HUES64 (cell line): ENCODE measurements at regions not wholly inside any gene's neighbourhood (a gene's known extent, or its start where the extent isn't known, plus 50 kb on each side); places are given as distances from the start of the nearest gene placed in this dataset.

Experiments
- H3K27ac ChIP-seq: 2 replicates; pipeline ENCODE4 v1.7.0; 2013; ENCODE audit warnings: low read depth, low read length, inconsistent platforms
- H3K27me3 ChIP-seq: 2 replicates; pipeline ENCODE4 v1.6.1; 2013; ENCODE audit warnings: mild to moderate bottlenecking, low read length; ENCODE audit not compliant: insufficient read depth
- H3K36me3 ChIP-seq: 2 replicates; pipeline ENCODE4 v1.6.1; 2013; ENCODE audit warnings: mild to moderate bottlenecking, low read length; ENCODE audit not compliant: insufficient read depth
- H3K4me1 ChIP-seq: 2 replicates; pipeline ENCODE4 v1.6.1; 2013; ENCODE audit warnings: mild to moderate bottlenecking, low read length, moderate library complexity; ENCODE audit not compliant: insufficient read depth
- H3K4me3 ChIP-seq: 2 replicates; pipeline ENCODE4 v1.5.1; 2013; ENCODE audit warnings: mild to moderate bottlenecking, low read length, moderate library complexity
- H3K9ac ChIP-seq: 2 replicates; pipeline ENCODE4 v1.6.1; 2013; ENCODE audit warnings: mild to moderate bottlenecking, low read depth, low read length
- H3K9me3 ChIP-seq: 2 replicates; pipeline ENCODE4 v1.6.1; 2013; ENCODE audit warnings: low read depth, low read length; ENCODE audit not compliant: insufficient read depth
- WGBS: fragments of 150-250, 120-280 bp; methylation state at CpG from one replicate; pipeline ENCODE4 v1.1.7; 2013; ENCODE audit warnings: missing lambda C conversion rate; 5-methylcytosine and 5-hydroxymethylcytosine counted together

DNA sequence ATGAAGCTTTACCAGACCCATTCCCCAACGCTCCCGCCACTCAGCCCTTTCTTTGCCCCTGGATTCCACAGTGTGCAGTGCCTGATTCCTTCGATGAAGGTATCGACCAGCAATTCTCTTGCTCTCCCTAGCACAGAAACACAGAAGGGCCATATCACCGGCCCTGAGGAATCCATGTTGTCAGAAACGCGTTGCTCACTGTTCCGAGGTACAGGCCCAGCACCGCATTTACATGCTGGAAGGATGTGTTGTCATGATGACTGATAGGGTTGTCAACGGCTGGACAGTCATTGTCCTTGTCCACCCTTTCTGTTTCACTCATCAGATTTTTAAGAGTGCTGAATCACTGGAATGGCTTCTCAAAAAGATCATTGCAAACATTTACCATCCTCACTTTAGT lies 57.2 kb upstream of the GPR6 start:
- H3K9me3 ChIP-seq: no peaks in the 10 kb centered on the region
- H3K9ac ChIP-seq: no peak overlapping the region
- WGBS: 98% methylated on average over 10 of the region's 10 CpGs
- H3K4me3 ChIP-seq: no peak overlapping the region
- H3K27me3 ChIP-seq: no peaks in the 10 kb centered on the region
- H3K36me3 ChIP-seq: no peaks in the 10 kb centered on the region
- H3K4me1 ChIP-seq: no peaks in the 10 kb centered on the region
- H3K27ac ChIP-seq: no peak overlapping the region

DNA sequence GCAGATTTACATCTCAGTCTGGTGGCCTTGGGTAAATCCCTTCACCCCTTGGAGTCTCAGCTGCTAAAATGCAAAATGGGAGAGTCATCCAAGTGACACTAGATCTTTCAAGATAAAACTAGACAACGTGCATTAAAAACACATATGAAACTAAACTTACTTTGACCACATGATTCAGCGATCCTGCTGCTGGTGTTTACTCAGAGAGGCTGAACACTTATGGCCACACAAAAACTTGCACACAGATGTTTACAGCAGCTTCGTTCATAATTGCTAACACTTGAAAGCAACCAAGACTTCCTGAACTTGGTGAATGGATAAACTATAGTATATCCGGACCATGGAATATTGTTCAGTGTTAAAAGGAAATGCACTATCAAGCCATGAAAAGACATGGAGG lies 55.3 kb upstream of the GPR6 start:
- WGBS: 77% methylated on average over 4 of the region's 4 CpGs
- H3K9me3 ChIP-seq: no peaks in the 10 kb centered on the region
- H3K27ac ChIP-seq: no peak overlapping the region
- H3K4me1 ChIP-seq: no peaks in the 10 kb centered on the region
- H3K36me3 ChIP-seq: no peaks in the 10 kb centered on the region
- no peaks in the 10 kb centered on the region for H3K27me3 ChIP-seq
- no peak overlapping the region for H3K4me3 ChIP-seq
- H3K9ac ChIP-seq: no peak overlapping the region

DNA sequence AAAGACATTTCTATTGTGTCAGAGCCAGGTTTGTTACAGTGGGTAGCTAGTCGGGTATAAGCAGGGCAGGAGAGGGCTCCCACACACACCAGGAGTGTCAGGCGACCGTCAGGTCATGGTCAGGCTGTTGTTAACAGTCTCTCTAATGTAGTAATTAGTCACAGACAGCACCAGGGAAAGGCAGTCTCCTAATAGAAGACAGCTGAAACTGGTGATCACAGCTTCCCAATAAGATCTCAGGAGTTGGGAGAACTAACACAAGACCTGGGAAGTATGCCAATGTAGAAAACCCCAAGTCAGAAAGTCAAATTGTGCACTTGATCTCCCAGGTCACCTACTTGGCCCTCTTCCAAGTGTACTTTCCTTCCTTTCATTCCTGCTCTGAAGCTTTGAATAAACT lies 53.0 kb upstream of the GPR6 start:
- no peak overlapping the region for H3K9ac ChIP-seq
- no peak overlapping the region for H3K4me3 ChIP-seq
- no peak overlapping the region for H3K27ac ChIP-seq
- H3K9me3 ChIP-seq: no peaks in the 10 kb centered on the region
- H3K36me3 ChIP-seq: no peaks in the 10 kb centered on the region
- H3K4me1 ChIP-seq: no peaks in the 10 kb centered on the region
- H3K27me3 ChIP-seq: no peaks in the 10 kb centered on the region
- 91% methylated on average over 3 of the region's 3 CpGs for WGBS

DNA sequence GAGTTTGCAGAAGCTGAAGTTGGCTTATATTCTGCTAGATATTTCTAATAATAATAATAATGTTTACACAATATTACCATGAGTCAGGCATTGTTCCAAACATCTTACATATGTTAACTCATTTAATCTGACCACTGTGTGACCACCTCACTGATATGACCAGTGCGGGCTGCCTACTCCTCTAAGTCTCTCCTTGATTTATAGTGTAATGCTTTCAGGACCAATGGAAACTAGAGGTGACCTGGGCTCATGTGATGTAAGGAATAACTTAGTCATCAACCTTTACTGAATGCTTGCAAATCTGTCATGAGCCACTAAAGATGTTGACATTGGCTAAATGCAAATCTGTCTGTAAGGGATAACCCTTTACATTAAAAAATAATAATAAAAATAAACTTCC lies 51.1 kb upstream of the GPR6 start:
- Histone ChIP-seq H3K4me1 (no peaks in the 10 kb centered on the region), H3K9ac (no peak overlapping the region), H3K27ac (no peak overlapping the region), H3K27me3 (no peaks in the 10 kb centered on the region), H3K4me3 (no peak overlapping the region), H3K36me3 (no peaks in the 10 kb centered on the region), H3K9me3 (no peaks in the 10 kb centered on the region)
- WGBS: 82% methylated on average over 1 of the region's 1 CpG
